ENCODE measurements at regions not wholly inside any gene's neighbourhood (a gene's known extent, or its start where the extent isn't known, plus 50 kb on each side); places are given as distances from the start of the nearest gene placed in this dataset.

- BruUV-seq (replicated peaks): no TSS peak
Measured at GRCh38 chr16:65781363-65781762, 585.1 kb upstream of the CDH5 start.

GRCh38 chr16:65779201-65779600 is 587.3 kb upstream of the CDH5 start:
- BruUV-seq (replicated peaks): no TSS peak
- H3K9me2 ChIP-seq (ENCODE audit: insufficient read depth, low read length): no peaks in the 10 kb centered on the region
- 0 out of 2 replicates have a peak overlapping the region, but pooled peaks have one; percentile 50 for H2AFZ ChIP-seq (ENCODE audit: low read length)
- no peaks in the 10 kb centered on the region for H3K79me2 ChIP-seq (ENCODE audit: insufficient read depth, low read depth, low read length)
- ChIA-PET CTCF (ENCODE audit: unreplicated experiment) (no interaction called here), POLR2A (interaction anchor here (1.3 kb wide), 1 partner anchor 16 kb away, joined by 4 read pairs; no protein-coding TSS in a partner anchor)
- TF ChIP-seq, protein P1, sequence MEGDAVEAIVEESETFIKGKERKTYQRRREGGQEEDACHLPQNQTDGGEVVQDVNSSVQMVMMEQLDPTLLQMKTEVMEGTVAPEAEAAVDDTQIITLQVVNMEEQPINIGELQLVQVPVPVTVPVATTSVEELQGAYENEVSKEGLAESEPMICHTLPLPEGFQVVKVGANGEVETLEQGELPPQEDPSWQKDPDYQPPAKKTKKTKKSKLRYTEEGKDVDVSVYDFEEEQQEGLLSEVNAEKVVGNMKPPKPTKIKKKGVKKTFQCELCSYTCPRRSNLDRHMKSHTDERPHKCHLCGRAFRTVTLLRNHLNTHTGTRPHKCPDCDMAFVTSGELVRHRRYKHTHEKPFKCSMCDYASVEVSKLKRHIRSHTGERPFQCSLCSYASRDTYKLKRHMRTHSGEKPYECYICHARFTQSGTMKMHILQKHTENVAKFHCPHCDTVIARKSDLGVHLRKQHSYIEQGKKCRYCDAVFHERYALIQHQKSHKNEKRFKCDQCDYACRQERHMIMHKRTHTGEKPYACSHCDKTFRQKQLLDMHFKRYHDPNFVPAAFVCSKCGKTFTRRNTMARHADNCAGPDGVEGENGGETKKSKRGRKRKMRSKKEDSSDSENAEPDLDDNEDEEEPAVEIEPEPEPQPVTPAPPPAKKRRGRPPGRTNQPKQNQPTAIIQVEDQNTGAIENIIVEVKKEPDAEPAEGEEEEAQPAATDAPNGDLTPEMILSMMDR (conservative IDR thresholded peaks at IDR 0.05; ENCODE audit: low read length): no peak
- TF ChIP-seq EZH2phosphoT487 (IDR thresholded peaks at IDR 0.05; ENCODE audit: borderline replicate concordance, low read depth, low read length): no peak
- no peak overlapping the region for H3K4me3 ChIP-seq (ENCODE audit: low read depth, low read length, poor library complexity, severe bottlenecking)
- intact Hi-C loops (cut with micrococcal nuclease; ENCODE audit: unreplicated experiment): no loop called here
- no peak overlapping the region for H3K4me2 ChIP-seq (ENCODE audit: low read length)
- no peaks in the 10 kb centered on the region for H3K4me1 ChIP-seq (ENCODE audit: insufficient read depth, low read length, poor library complexity, severe bottlenecking)
- DNase-seq (ENCODE audit: low spot score): no peak
- H3K27ac ChIP-seq (ENCODE audit: low read depth, low read length, poor library complexity, severe bottlenecking): no peak overlapping the region
- H4K20me1 ChIP-seq (ENCODE audit: insufficient read depth, low read length): no peaks in the 10 kb centered on the region
- H3K9me3 ChIP-seq (ENCODE audit: low read length): no peaks in the 10 kb centered on the region
- H3K36me3 ChIP-seq (ENCODE audit: insufficient read depth, low read length): no peaks in the 10 kb centered on the region

More at GRCh38 chr16:65781363-65781762, 585.1 kb upstream of the CDH5 start:
- Histone ChIP-seq H3K9me3 (ENCODE audit: low read length) (no peaks in the 10 kb centered on the region), H3K79me2 (ENCODE audit: insufficient read depth, low read depth, low read length) (no peaks in the 10 kb centered on the region), H3K27ac (ENCODE audit: low read depth, low read length, poor library complexity, severe bottlenecking) (no peak overlapping the region), H3K4me2 (ENCODE audit: low read length) (no peak overlapping the region), H3K4me3 (ENCODE audit: low read depth, low read length, poor library complexity, severe bottlenecking) (no peak overlapping the region), H3K36me3 (ENCODE audit: insufficient read depth, low read length) (no peaks in the 10 kb centered on the region), H4K20me1 (ENCODE audit: insufficient read depth, low read length) (no peaks in the 10 kb centered on the region), H2AFZ (ENCODE audit: low read length) (no peak overlapping the region), H3K9me2 (ENCODE audit: insufficient read depth, low read length) (no peaks in the 10 kb centered on the region), H3K4me1 (ENCODE audit: insufficient read depth, low read length, poor library complexity, severe bottlenecking) (no peaks in the 10 kb centered on the region)
- no peak for DNase-seq (ENCODE audit: low spot score)
- ChIA-PET POLR2A (no interaction called here), CTCF (ENCODE audit: unreplicated experiment) (no interaction called here)
- intact Hi-C loops (cut with micrococcal nuclease; ENCODE audit: unreplicated experiment): no loop called here
- TF ChIP-seq EZH2phosphoT487 (IDR thresholded peaks at IDR 0.05; ENCODE audit: borderline replicate concordance, low read depth, low read length): no peak
- TF ChIP-seq, protein P1 (conservative IDR thresholded peaks at IDR 0.05; ENCODE audit: low read length): no peak

DNA sequence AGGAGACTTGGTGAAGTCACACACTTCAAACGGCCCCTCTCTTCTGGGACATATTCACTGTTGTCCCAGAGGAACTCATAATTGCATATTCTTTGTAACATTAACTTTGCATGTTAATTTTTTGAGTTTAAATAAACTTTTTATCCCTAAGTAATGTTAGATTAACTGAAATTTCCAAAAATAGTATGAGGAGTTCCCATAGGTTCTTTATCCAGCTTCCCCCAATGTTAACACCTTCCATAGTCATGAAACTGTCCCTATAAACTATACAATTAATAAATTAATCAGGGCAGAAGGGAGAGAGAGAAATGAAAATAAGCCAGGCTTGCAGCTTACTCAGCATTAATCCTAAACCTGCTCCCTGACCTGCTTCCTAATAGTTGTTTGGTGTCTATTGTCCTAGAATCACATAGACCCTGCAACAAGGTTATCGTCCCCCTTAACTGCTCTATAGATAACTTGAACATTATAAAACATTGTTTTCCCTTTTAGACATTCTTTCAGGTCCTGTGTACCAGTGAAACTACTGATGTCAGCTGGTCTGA is 589.8 kb upstream of the CDH5 start:
- TF ChIP-seq, protein P1 (conservative IDR thresholded peaks at IDR 0.05; ENCODE audit: low read length): no peak
- no peak overlapping the region for H3K4me2 ChIP-seq (ENCODE audit: low read length)
- no peaks in the 10 kb centered on the region for H4K20me1 ChIP-seq (ENCODE audit: insufficient read depth, low read length)
- H3K9me3 ChIP-seq (ENCODE audit: low read length): 0 out of 2 replicates have a peak, but pooled peaks cover 4% of the 10 kb centered on the region
- no peak overlapping the region for H2AFZ ChIP-seq (ENCODE audit: low read length)
- intact Hi-C loops (cut with micrococcal nuclease; ENCODE audit: unreplicated experiment): no loop called here
- H3K4me1 ChIP-seq (ENCODE audit: insufficient read depth, low read length, poor library complexity, severe bottlenecking): peaks cover 11% of the 10 kb centered on the region
- no peaks in the 10 kb centered on the region for H3K79me2 ChIP-seq (ENCODE audit: insufficient read depth, low read depth, low read length)
- H3K9me2 ChIP-seq (ENCODE audit: insufficient read depth, low read length): no peaks in the 10 kb centered on the region
- no peaks in the 10 kb centered on the region for H3K36me3 ChIP-seq (ENCODE audit: insufficient read depth, low read length)
- no TSS peak for BruUV-seq (replicated peaks)
- ChIA-PET CTCF (ENCODE audit: unreplicated experiment) (no interaction called here), POLR2A (no interaction called here)
- no peak overlapping the region for H3K27ac ChIP-seq (ENCODE audit: low read depth, low read length, poor library complexity, severe bottlenecking)
- H3K4me3 ChIP-seq (ENCODE audit: low read depth, low read length, poor library complexity, severe bottlenecking): no peak overlapping the region
- no peak for DNase-seq (ENCODE audit: low spot score)
